A549 (cell line): ENCODE measurements at regions not wholly inside any gene's neighbourhood (a gene's known extent, or its start where the extent isn't known, plus 50 kb on each side); places are given as distances from the start of the nearest gene placed in this dataset.

Experiments
- ATAC-seq, 2 experiments: fragments of 200-7000 bp in 1 of 2; fragments of >200 bp in 1 of 2; cut with Nextera tagmentation in 1 of 2; cut with Tn5 transposase in 1 of 2; 3 replicates each; pipeline versions ENCODE4 v1.8.0 to v1.9.1; 2018 to 2020; ENCODE audit warnings: mild to moderate bottlenecking in 1 of 2, moderate library complexity in 1 of 2
- CTCF ChIA-PET: fragments of 300-600 bp; sonication (Branson Sonifier 250); formaldehyde crosslinking; extraction: SDS; loops from one replicate; lab custom pipeline; 2021; ENCODE audit warnings: antibody characterized with exemption, inconsistent platforms; lab: Yijun Ruan, JAX
- POLR2A ChIA-PET: fragments of 350-600 bp; formaldehyde crosslinking; extraction: SDS; loops from one replicate; lab custom pipeline; 2021; ENCODE audit warnings: antibody characterized with exemption, inconsistent platforms; lab: Yijun Ruan, JAX
- DNase-seq, 2 experiments: peaks; one replicate each; pipeline versions ENCODE4 v3.0.0 to v3.0.0-alpha.2; 2011 to 2016; ENCODE audit warnings: low read depth in 1 of 2, low spot score in 1 of 2
- FAIRE-seq: peaks from 2 replicates; lab custom pipeline; 2011; peaks lifted over from hg19 to GRCh38; lab: Jason Lieb, UNC
- H3K27ac ChIP-seq, 2 experiments: fragments of >200 bp; sonication (Bioruptor Twin); formaldehyde crosslinking; 3 replicates each; pipeline ENCODE4 v1.5.1; 2016 to 2017
- H3K4me1 ChIP-seq: fragments of >200 bp; sonication (Bioruptor Twin); formaldehyde crosslinking; 3 replicates; pipeline ENCODE4 v1.6.1; 2016
- H3K4me2 ChIP-seq: fragments of >200 bp; sonication (Bioruptor Twin); formaldehyde crosslinking; 3 replicates; pipeline ENCODE4 v1.6.1; 2016
- H3K4me3 ChIP-seq: fragments of >200 bp; sonication (Bioruptor Twin); formaldehyde crosslinking; 3 replicates; pipeline ENCODE4 v1.5.1; 2016
- H3K9me3 ChIP-seq: fragments of >200 bp; sonication (Bioruptor Twin); formaldehyde crosslinking; 3 replicates; pipeline ENCODE4 v1.6.1; 2016
- BCL3 ChIP-seq: fragments of >200 bp; sonication (Bioruptor Twin); formaldehyde crosslinking; IDR thresholded peaks from 3 replicates; pipeline ENCODE4 v1.6.1; 2016
- CBX2 ChIP-seq: fragments of 200-600 bp; sonication (generic); IDR thresholded peaks from 2 replicates; pipeline ENCODE4 v1.6.1; 2016; ENCODE audit warnings: low read depth, mild to moderate bottlenecking, borderline replicate concordance
- CEBPB ChIP-seq, 2 experiments: fragments of >200 bp in 1 of 2; sonication (Bioruptor Twin) in 1 of 2; formaldehyde crosslinking in 1 of 2; IDR thresholded peaks; 2 replicates each; pipeline ENCODE4 v1.6.1; 2012 to 2016
- CHD2 ChIP-seq: fragments of 150-350 bp; IDR thresholded peaks from 2 replicates; pipeline ENCODE4 v1.6.1; 2014; ENCODE audit warnings: low read length; ENCODE audit not compliant: partially characterized antibody
- EHF ChIP-seq: fragments of 250-450 bp; sonication (Bioruptor Pico); IDR thresholded peaks from 2 replicates; pipeline ENCODE4 v1.5.0; 2020; ENCODE audit warnings: mild to moderate bottlenecking
- FOSL2 ChIP-seq, 2 experiments: fragments of 450-650 bp in 1 of 2; fragments of >200 bp in 1 of 2; sonication (Bioruptor Twin) in 1 of 2; formaldehyde crosslinking; IDR thresholded peaks; 2 replicates each; pipeline versions ENCODE4 v1.5.0 to v1.6.1; 2016 to 2020; ENCODE audit warnings: mild to moderate bottlenecking in 1 of 2, moderate library complexity in 1 of 2
- FOXS1 ChIP-seq: fragments of 250-450 bp; sonication (Bioruptor Pico); IDR thresholded peaks from 2 replicates; pipeline ENCODE4 v1.5.0; 2020; ENCODE audit warnings: mild to moderate bottlenecking, moderate library complexity
- GATA3 ChIP-seq: IDR thresholded peaks from 2 replicates; pipeline ENCODE4 v1.6.1; 2012; ENCODE audit warnings: borderline replicate concordance
- HEYL ChIP-seq: fragments of 250-450 bp; sonication (Bioruptor Pico); IDR thresholded peaks from 2 replicates; pipeline ENCODE4 v1.8.0; 2021; ENCODE audit warnings: mild to moderate bottlenecking, moderate library complexity
- JUNB ChIP-seq: fragments of >200 bp; sonication (Bioruptor Twin); formaldehyde crosslinking; IDR thresholded peaks from 2 replicates; pipeline ENCODE4 v1.6.1; 2016
- KDM1A ChIP-seq: fragments of 200-600 bp; sonication (generic); IDR thresholded peaks from 2 replicates; pipeline ENCODE4 v1.6.1; 2016; ENCODE audit warnings: low read depth, mild to moderate bottlenecking
- KDM5A ChIP-seq: fragments of 200-600 bp; sonication (generic); IDR thresholded peaks from 2 replicates; pipeline ENCODE4 v1.6.1; 2016; ENCODE audit warnings: antibody characterized with exemption, mild to moderate bottlenecking
- MAZ ChIP-seq: fragments of 150-350 bp; IDR thresholded peaks from 2 replicates; pipeline ENCODE4 v1.6.1; 2014; ENCODE audit warnings: antibody characterized with exemption, low read depth, low read length, borderline replicate concordance
- NFE2L2 ChIP-seq: fragments of 150-350 bp; conservative IDR thresholded peaks from 2 replicates; pipeline ENCODE4 v1.6.1; 2014; ENCODE audit warnings: low read length
- NPAS2 ChIP-seq: fragments of 250-450 bp; sonication (Bioruptor Pico); IDR thresholded peaks from 2 replicates; pipeline ENCODE4 v1.8.0; 2022; ENCODE audit warnings: mild to moderate bottlenecking, moderate library complexity, borderline replicate concordance
- POLR2AphosphoS2 ChIP-seq: conservative IDR thresholded peaks from 2 replicates; pipeline ENCODE4 v1.6.1; 2012; ENCODE audit warnings: low read length, improper control_type of control experiment, inconsistent platforms
- REST ChIP-seq: fragments of 200-600 bp; sonication (generic); IDR thresholded peaks from 2 replicates; pipeline ENCODE4 v1.6.1; 2016; ENCODE audit warnings: antibody characterized with exemption, mild to moderate bottlenecking, moderate library complexity
- RNF2 ChIP-seq: fragments of 200-600 bp; sonication (generic); IDR thresholded peaks from 2 replicates; pipeline ENCODE4 v1.6.1; 2016; ENCODE audit warnings: low read depth, mild to moderate bottlenecking, antibody characterized with exemption, moderate library complexity, borderline replicate concordance
- TFCP2L1 ChIP-seq: fragments of 250-450 bp; sonication (Bioruptor Pico); IDR thresholded peaks from 2 replicates; pipeline ENCODE4 v1.5.0; 2021; ENCODE audit warnings: mild to moderate bottlenecking
- ZNF302 ChIP-seq: fragments of 250-450 bp; sonication (Bioruptor Pico); IDR thresholded peaks from 2 replicates; pipeline ENCODE4 v1.9.0; 2021; ENCODE audit warnings: inconsistent platforms, mild to moderate bottlenecking, moderate library complexity
- WGBS: methylation state at CpG from one replicate; pipeline ENCODE4 v1.1.6; 2017; ENCODE audit errors: missing lambda C conversion rate; 5-methylcytosine and 5-hydroxymethylcytosine counted together
- TF ChIP-seq, protein P1 (sequence below): fragments of 250-450 bp; sonication (Bioruptor Pico); IDR thresholded peaks from 2 replicates; pipeline ENCODE4 v1.5.0; 2021; ENCODE audit warnings: mild to moderate bottlenecking, moderate library complexity, borderline replicate concordance
- TF ChIP-seq, protein P2 (sequence below): IDR thresholded peaks from 2 replicates; pipeline ENCODE4 v1.6.1; 2012

DNA sequence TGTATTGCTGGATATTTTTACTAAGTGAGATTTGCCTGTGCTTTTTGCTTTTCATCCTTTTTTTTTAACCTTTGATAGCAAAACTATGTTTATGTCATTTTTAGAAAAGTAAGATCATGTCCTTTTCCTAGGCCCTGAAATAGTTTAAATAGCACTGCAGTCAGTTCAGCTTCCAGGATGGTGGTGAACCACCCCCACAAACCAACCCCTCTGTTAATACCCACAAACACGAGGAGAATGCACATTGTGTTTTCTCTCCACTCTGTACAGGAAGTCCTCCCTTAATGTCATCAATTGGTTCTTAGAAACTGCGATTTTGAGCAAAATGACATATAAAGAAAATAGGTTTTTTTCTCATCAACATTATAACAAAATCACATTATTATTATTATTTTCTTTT is 117.7 kb upstream of the DSCAM start:
- no peak for ATAC-seq
- ChIA-PET POLR2A (no interaction called here), CTCF (no interaction called here)
- DNase-seq, result no peak
- Histone ChIP-seq H3K4me3 (no peak overlapping the region), H3K4me2 (no peak overlapping the region), H3K9me3 (no peaks in the 10 kb centered on the region), H3K4me1 (no peaks in the 10 kb centered on the region)
- FAIRE-seq, result no peak
- 5% methylated on average over 2 of the region's 2 CpGs for WGBS
- TF ChIP-seq EHF (no peak), FOSL2 (IDR thresholded peaks at IDR 0.05) (no peak), FOSL2 (CRISPR knock-in tag; IDR thresholded peaks at IDR 0.05) (no peak), NPAS2 (CRISPR knock-in tag) (no peak), RNF2 (no peak), POLR2AphosphoS2 (no peak), ZNF302 (CRISPR knock-in tag) (no peak), CEBPB (IDR thresholded peaks at IDR 0.05) (no peak), BCL3 (no peak), TFCP2L1 (CRISPR knock-in tag) (no peak), NFE2L2 (no peak), FOXS1 (CRISPR knock-in tag) (no peak), HEYL (CRISPR knock-in tag) (no peak), GATA3 (no peak)
- TF ChIP-seq, protein P1, sequence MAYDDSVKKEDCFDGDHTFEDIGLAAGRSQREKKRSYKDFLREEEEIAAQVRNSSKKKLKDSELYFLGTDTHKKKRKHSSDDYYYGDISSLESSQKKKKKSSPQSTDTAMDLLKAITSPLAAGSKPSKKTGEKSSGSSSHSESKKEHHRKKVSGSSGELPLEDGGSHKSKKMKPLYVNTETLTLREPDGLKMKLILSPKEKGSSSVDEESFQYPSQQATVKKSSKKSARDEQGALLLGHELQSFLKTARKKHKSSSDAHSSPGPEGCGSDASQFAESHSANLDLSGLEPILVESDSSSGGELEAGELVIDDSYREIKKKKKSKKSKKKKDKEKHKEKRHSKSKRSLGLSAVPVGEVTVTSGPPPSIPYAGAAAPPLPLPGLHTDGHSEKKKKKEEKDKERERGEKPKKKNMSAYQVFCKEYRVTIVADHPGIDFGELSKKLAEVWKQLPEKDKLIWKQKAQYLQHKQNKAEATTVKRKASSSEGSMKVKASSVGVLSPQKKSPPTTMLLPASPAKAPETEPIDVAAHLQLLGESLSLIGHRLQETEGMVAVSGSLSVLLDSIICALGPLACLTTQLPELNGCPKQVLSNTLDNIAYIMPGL, result no peak
- TF ChIP-seq, protein P2, sequence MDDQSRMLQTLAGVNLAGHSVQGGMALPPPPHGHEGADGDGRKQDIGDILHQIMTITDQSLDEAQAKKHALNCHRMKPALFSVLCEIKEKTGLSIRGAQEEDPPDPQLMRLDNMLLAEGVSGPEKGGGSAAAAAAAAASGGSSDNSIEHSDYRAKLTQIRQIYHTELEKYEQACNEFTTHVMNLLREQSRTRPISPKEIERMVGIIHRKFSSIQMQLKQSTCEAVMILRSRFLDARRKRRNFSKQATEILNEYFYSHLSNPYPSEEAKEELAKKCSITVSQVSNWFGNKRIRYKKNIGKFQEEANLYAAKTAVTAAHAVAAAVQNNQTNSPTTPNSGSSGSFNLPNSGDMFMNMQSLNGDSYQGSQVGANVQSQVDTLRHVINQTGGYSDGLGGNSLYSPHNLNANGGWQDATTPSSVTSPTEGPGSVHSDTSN, result no peak
- TF ChIP-seq, all 56 proteins: peak for 0
- H3K27ac ChIP-seq, result no peak overlapping the region

DNA sequence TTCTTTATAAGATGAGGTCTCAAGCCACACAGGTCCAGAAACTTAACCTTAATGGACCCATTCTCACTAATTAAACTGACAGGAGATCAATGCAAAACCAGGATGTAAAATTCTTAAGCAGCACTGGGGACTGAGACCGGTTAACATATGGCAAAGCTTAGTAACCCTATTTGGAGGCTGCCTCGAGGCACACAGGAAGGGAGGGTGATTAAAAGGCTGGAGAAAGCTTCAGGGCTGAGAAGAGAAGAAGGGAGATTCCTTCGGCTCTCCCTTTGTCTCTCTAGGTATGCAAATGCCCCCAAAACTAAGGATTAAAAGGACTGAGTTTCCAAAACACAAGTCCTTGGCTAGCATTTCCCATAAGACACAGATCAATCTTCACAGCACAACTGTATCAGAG is 120.8 kb upstream of the DSCAM start:
- WGBS, result 5% methylated on average over 3 of the region's 3 CpGs
- Histone ChIP-seq H3K4me3 (no peak overlapping the region), H3K9me3 (no peaks in the 10 kb centered on the region), H3K27ac (no peak overlapping the region), H3K4me1 (no peaks in the 10 kb centered on the region), H3K4me2 (no peak overlapping the region)
- ATAC-seq (no peak), FAIRE-seq (no peak), DNase-seq (no peak)
- POLR2A ChIA-PET, result no interaction called here
- CTCF ChIA-PET, result interaction anchor here (1.6 kb wide), 1 partner anchor 8 kb away, joined by 6 read pairs; no protein-coding TSS in a partner anchor
- TF ChIP-seq JUNB (no peak), REST (no peak), KDM1A (no peak), CBX2 (no peak), KDM5A (no peak), MAZ (no peak), CHD2 (no peak)
